AG04450 (cell line): ENCODE measurements at regions not wholly inside any gene's neighbourhood (a gene's known extent, or its start where the extent isn't known, plus 50 kb on each side); places are given as distances from the start of the nearest gene placed in this dataset.
"Not testable (repeated sequence)": the region's sequence is repeated elsewhere in the genome, so short reads cannot be mapped to it uniquely, and the experiment has no call there.

Experiments used
- CTCF ChIA-PET: fragments of 300-600, 350-600 bp; formaldehyde crosslinking; extraction: SDS; loops from one replicate; lab custom pipeline; 2022; ENCODE audit warnings: antibody characterized with exemption, inconsistent platforms; lab: Charles Lee
- POLR2A ChIA-PET: fragments of 350-600 bp; formaldehyde crosslinking; extraction: SDS; loops from one replicate; lab custom pipeline; 2021; ENCODE audit warnings: antibody characterized with exemption, inconsistent platforms; lab: Yijun Ruan, JAX
- DNase-seq: peaks from one replicate; pipeline ENCODE4 v3.0.0-alpha.2; 2011; ENCODE audit warnings: low read depth, low spot score
- H3K27ac ChIP-seq: one replicate; pipeline ENCODE4 v1.5.1; 2012; ENCODE audit warnings: low read depth, low read length, control low read depth
- H3K27me3 ChIP-seq: one replicate; pipeline ENCODE4 v1.6.0; 2012; ENCODE audit warnings: low read length; ENCODE audit not compliant: control insufficient read depth, insufficient read depth
- H3K4me3 ChIP-seq: 2 replicates; pipeline ENCODE4 v1.5.1; 2011; ENCODE audit warnings: mild to moderate bottlenecking, low read depth, low read length, control low read depth
- H3K9me3 ChIP-seq: 2 replicates; pipeline ENCODE4 v1.5.1; 2012; ENCODE audit warnings: low read length; ENCODE audit not compliant: control insufficient read depth, insufficient read depth
- TF ChIP-seq, protein P1 (sequence below): IDR thresholded peaks from 2 replicates; pipeline ENCODE4 v1.5.1; 2011; ENCODE audit warnings: low read depth, low read length, control low read depth, inconsistent platforms

DNA sequence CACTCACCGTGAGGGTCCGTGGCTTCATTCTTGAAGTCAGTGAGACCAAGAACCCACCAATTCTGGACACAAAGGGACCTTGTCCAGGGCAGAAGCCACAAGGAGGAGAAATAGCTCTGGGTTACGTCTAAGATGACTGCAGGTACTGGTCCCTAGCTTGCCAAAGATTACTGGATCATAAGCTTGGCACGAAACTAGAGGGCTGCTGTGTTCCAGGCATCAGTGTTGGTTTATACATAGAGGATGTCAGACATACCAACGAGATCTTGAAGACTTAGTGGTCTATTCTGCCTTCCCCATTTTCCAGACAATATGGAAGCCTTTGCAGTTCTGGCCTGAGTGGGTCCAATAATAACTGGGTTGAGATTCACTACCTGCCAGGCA lies 175.7 kb downstream of the TBX18 start:
- H3K4me3 ChIP-seq: no peak overlapping the region
- H3K27ac ChIP-seq: no peak overlapping the region
- H3K9me3 ChIP-seq: peaks cover 7% of the 10 kb centered on the region; the same call in 1 of the 2 replicates
- TF ChIP-seq, protein P1, sequence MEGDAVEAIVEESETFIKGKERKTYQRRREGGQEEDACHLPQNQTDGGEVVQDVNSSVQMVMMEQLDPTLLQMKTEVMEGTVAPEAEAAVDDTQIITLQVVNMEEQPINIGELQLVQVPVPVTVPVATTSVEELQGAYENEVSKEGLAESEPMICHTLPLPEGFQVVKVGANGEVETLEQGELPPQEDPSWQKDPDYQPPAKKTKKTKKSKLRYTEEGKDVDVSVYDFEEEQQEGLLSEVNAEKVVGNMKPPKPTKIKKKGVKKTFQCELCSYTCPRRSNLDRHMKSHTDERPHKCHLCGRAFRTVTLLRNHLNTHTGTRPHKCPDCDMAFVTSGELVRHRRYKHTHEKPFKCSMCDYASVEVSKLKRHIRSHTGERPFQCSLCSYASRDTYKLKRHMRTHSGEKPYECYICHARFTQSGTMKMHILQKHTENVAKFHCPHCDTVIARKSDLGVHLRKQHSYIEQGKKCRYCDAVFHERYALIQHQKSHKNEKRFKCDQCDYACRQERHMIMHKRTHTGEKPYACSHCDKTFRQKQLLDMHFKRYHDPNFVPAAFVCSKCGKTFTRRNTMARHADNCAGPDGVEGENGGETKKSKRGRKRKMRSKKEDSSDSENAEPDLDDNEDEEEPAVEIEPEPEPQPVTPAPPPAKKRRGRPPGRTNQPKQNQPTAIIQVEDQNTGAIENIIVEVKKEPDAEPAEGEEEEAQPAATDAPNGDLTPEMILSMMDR: no peak
- H3K27me3 ChIP-seq: no peaks in the 10 kb centered on the region
- ChIA-PET POLR2A (no interaction called here), CTCF (no interaction called here)
- no peak for DNase-seq

DNA sequence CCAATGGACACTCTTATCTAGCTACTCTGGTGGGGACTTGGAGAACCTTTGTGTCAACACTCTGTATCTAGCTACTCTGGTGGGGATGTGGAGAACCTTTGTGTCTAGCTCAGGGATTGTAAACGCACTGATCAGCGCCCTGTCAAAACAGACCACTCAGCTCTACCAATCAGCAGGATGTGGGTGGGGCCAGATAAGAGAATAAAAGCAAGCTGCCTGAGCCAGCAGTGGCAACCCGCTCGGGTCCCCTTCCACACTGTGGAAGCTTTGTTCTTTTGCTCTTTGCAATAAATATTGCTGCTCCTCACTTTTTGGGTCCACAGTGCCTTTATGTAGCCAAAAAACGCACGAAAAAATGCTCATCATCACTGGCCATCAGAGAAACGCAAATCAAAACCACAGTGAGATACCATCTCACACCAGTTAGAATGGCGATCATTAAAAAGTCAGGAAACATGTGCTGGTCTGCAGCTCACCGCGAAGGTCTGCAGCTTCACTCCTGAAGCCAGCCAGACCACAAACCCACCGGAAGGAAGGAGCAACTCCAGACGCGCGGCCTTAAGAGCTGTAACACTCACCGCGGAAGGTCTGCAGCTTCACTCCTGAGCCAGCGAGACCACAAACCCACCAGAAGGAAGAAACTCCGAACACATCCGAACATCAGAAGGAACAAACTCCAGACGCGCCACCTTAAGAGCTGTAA lies 176.3 kb downstream of the TBX18 start:
- DNase-seq, H3K27me3 ChIP-seq, POLR2A ChIA-PET, H3K4me3 ChIP-seq, H3K9me3 ChIP-seq, CTCF ChIA-PET, H3K27ac ChIP-seq: not testable (repeated sequence)

DNA sequence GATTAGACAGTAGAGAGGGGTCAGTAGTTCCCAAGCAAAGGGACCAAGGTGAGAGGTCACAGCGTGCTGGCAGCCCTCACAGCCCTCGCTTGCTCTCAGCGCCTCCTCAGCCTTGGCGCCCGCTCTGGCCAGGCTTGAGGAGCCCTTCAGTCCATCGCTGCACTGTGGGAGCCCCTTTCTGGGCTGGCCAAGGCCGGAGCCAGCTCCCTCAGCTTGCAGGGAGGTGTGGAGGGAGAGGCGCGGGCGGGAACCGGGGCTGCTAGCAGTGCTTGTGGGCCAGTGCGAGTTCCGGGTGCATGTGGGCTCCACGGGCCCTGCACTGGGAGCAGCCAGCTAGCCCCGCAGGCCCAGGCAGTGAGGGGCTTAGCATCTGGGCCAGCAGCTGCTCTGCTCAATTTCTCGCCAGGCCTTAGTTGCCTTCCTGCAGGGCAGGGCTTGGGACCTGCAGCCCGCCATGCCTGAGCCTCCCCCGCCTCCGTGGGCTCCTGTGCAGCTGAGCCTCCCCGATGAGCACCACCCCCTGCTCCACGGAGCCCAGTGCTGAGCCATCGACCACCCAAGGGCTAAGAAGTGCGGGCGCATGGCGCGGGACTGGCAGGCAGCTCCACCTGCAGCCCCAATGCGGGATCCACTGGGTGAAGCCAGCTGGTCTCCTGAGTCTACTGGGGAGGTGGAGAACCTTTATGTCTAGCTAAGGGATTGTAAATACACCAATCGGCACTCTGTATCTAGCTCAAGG lies 177.0 kb downstream of the TBX18 start:
- H3K4me3 ChIP-seq, DNase-seq, H3K9me3 ChIP-seq, H3K27ac ChIP-seq, CTCF ChIA-PET, H3K27me3 ChIP-seq, POLR2A ChIA-PET: not testable (repeated sequence)

DNA sequence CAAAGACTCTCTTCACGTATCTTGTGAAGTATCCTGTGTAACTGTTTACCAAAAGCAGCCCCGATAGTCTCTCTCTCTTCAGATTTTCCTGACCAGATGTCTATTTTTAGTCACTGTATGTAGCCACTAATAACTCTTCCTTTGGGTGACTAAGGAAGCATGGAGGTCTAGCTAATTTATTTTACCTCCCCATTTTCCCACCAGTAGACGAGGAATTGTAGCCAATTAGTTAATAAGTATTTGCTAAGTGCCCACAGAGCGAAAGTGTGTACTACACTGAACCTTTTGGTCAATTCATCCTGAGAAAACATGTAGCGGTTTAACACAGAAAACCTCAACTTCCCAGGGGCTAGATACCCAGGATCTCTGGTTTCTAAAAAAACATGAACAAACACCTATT lies 180.6 kb downstream of the TBX18 start:
- ChIA-PET CTCF (interaction anchor here (0.6 to 1.3 kb wide), 2 partner anchors 355 to 741 kb away, joined by 3 read pairs; no protein-coding TSS in a partner anchor), POLR2A (no interaction called here)
- H3K9me3 ChIP-seq: peaks cover 7% of the 10 kb centered on the region; the same call in 1 of the 2 replicates
- DNase-seq: no peak
- H3K27me3 ChIP-seq: no peaks in the 10 kb centered on the region
- H3K27ac ChIP-seq: no peak overlapping the region
- TF ChIP-seq, protein P1: no peak
- no peak overlapping the region for H3K4me3 ChIP-seq

DNA sequence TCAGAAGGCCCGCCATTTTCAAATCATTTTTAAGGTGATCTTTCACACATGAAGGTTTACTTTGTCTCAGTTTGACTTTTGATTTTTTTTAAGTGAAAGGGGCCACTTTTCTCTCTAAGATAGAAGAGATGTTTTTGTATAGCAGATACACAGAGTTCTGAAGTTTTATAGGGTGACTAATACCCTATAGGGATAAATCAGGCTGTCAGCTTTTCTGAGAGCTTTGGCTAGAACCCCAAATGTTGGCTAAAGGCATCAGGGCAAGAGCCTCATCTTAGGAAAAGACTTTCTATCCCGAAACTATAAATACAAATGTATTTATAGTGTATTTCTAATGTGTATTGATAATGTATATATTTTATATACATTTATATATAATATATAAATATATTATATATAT lies 181.4 kb downstream of the TBX18 start:
- Histone ChIP-seq H3K4me3 (no peak overlapping the region), H3K9me3 (peaks cover 7% of the 10 kb centered on the region; the same call in 1 of the 2 replicates), H3K27me3 (no peaks in the 10 kb centered on the region), H3K27ac (no peak overlapping the region)
- no peak for DNase-seq
- TF ChIP-seq, protein P1: no peak
- ChIA-PET POLR2A (no interaction called here), CTCF (interaction anchor here (1.3 kb wide), 1 partner anchor 741 kb away, joined by 3 read pairs; no protein-coding TSS in a partner anchor)
